BLaER1 treated with 17β-estradiol and CSF1 and Interleukin-3, amounts not matched to agents 10 nM and 100 nM (cell line): ENCODE measurements at regions not wholly inside any gene's neighbourhood (a gene's known extent, or its start where the extent isn't known, plus 50 kb on each side); places are given as distances from the start of the nearest gene placed in this dataset.

Source experiments
- H3K27ac ChIP-seq, 11 experiments: shearing (Covaris generic); formaldehyde crosslinking; 2 replicates each; pipeline ENCODE4 v1.8.1; 2022
- H3K27me3 ChIP-seq, 11 experiments: shearing (Covaris generic); formaldehyde crosslinking; 2 replicates each; pipeline ENCODE4 v1.8.1; 2022
- H3K36me3 ChIP-seq, 11 experiments: shearing (Covaris generic); formaldehyde crosslinking; 2 replicates each; pipeline ENCODE4 v1.8.1; 2022
- H3K4me1 ChIP-seq, 10 experiments: shearing (Covaris generic); formaldehyde crosslinking; 2 replicates each; pipeline ENCODE4 v1.8.1; 2022
- H3K4me2 ChIP-seq, 11 experiments: shearing (Covaris generic); formaldehyde crosslinking; 2 replicates each; pipeline ENCODE4 v1.8.1; 2022
- H3K4me3 ChIP-seq, 10 experiments: shearing (Covaris generic); formaldehyde crosslinking; 2 replicates each; pipeline ENCODE4 v1.8.1; 2022
- H3K9ac ChIP-seq, 11 experiments: shearing (Covaris generic); formaldehyde crosslinking; 2 replicates each; pipeline ENCODE4 v1.8.1; 2022
- H3K9me3 ChIP-seq, 11 experiments: shearing (Covaris generic); formaldehyde crosslinking; replicated peaks in 1 of 11; 2 replicates each; pipeline ENCODE4 v1.8.1; 2022
- H4K20me1 ChIP-seq, 11 experiments: shearing (Covaris generic); formaldehyde crosslinking; 2 replicates each; pipeline ENCODE4 v1.8.1; 2022
- Cebpa-rat ChIP-seq, 11 experiments: shearing (Covaris generic); IDR thresholded peaks; 2 replicates each; pipeline ENCODE4 v1.8.1; 2022

GRCh38 chr4:122203407-122203806 is 51.3 kb downstream of the BLTP1 start:
- H3K36me3 ChIP-seq, result peaks cover 31 to 92% (median 64%) of the 10 kb centered on the region in 11 experiments
- no peaks in the 10 kb centered on the region; a peak in 2 of 22 replicates for H4K20me1 ChIP-seq
- no peak overlapping the region for H3K4me3 ChIP-seq
- H3K4me2 ChIP-seq, result no peak overlapping the region
- no peak overlapping the region for H3K9ac ChIP-seq
- no peaks in the 10 kb centered on the region for H3K27me3 ChIP-seq
- TF ChIP-seq Cebpa-rat (IDR thresholded peaks at IDR 0.05), result no peak
- no peaks in the 10 kb centered on the region for H3K4me1 ChIP-seq
- H3K9me3 ChIP-seq, result no peaks in the 10 kb centered on the region
- no peak overlapping the region for H3K27ac ChIP-seq

- no peak for TF ChIP-seq Cebpa-rat (IDR thresholded peaks at IDR 0.05)
- H3K9ac ChIP-seq, result no peak overlapping the region
- H3K27ac ChIP-seq, result no peak overlapping the region
- H3K4me3 ChIP-seq, result no peak overlapping the region
- H3K4me1 ChIP-seq, result no peaks in the 10 kb centered on the region
- H3K9me3 ChIP-seq, result no peaks in the 10 kb centered on the region
- no peak overlapping the region for H3K4me2 ChIP-seq
- H4K20me1 ChIP-seq, result no peaks in the 10 kb centered on the region; a peak in 1 of 22 replicates
- H3K36me3 ChIP-seq, result peaks cover 33 to 92% (median 66%) of the 10 kb centered on the region in 11 experiments
- H3K27me3 ChIP-seq, result no peaks in the 10 kb centered on the region
Observed at GRCh38 chr4:122205687-122206086, 53.6 kb downstream of the BLTP1 start.

- no peak for TF ChIP-seq Cebpa-rat (IDR thresholded peaks at IDR 0.05)
- H3K9ac ChIP-seq, result no peak overlapping the region
- peaks cover 39 to 90% (median 54%) of the 10 kb centered on the region in 11 experiments; a peak in 21 of 22 replicates for H3K36me3 ChIP-seq
- no peak overlapping the region for H3K27ac ChIP-seq
- no peaks in the 10 kb centered on the region for H3K9me3 ChIP-seq
- H3K27me3 ChIP-seq, result no peaks in the 10 kb centered on the region
- no peaks in the 10 kb centered on the region for H3K4me1 ChIP-seq
- H4K20me1 ChIP-seq, result peaks cover 0 to 13% (median 0%) of the 10 kb centered on the region in 11 experiments; a peak in 2 of 22 replicates
- H3K4me2 ChIP-seq, result no peak overlapping the region
- no peak overlapping the region for H3K4me3 ChIP-seq
Observed at GRCh38 chr4:122212880-122213279, 60.7 kb downstream of the BLTP1 start.

GRCh38 chr4:122218762-122219161 is 66.6 kb downstream of the BLTP1 start:
- H3K36me3 ChIP-seq, result peaks cover 28 to 95% (median 44%) of the 10 kb centered on the region in 11 experiments
- TF ChIP-seq Cebpa-rat (IDR thresholded peaks at IDR 0.05), result no peak
- no peaks in the 10 kb centered on the region for H3K27me3 ChIP-seq
- peaks cover 0 to 13% (median 0%) of the 10 kb centered on the region in 11 experiments; a peak in 2 of 22 replicates for H4K20me1 ChIP-seq
- no peak overlapping the region for H3K4me2 ChIP-seq
- H3K27ac ChIP-seq, result no peak overlapping the region
- no peaks in the 10 kb centered on the region for H3K9me3 ChIP-seq
- no peaks in the 10 kb centered on the region; a peak in 1 of 20 replicates for H3K4me1 ChIP-seq
- H3K9ac ChIP-seq, result no peak overlapping the region
- no peak overlapping the region for H3K4me3 ChIP-seq

- peaks cover 0 to 13% (median 0%) of the 10 kb centered on the region in 11 experiments; a peak in 2 of 22 replicates for H4K20me1 ChIP-seq
- no peaks in the 10 kb centered on the region; a peak in 1 of 20 replicates for H3K4me1 ChIP-seq
- no peak overlapping the region for H3K9ac ChIP-seq
- H3K4me2 ChIP-seq, result no peak overlapping the region
- no peaks in the 10 kb centered on the region for H3K27me3 ChIP-seq
- TF ChIP-seq Cebpa-rat (IDR thresholded peaks at IDR 0.05), result no peak
- no peaks in the 10 kb centered on the region for H3K9me3 ChIP-seq
- no peak overlapping the region for H3K4me3 ChIP-seq
- no peak overlapping the region for H3K27ac ChIP-seq
- peaks cover 28 to 100% (median 48%) of the 10 kb centered on the region in 11 experiments for H3K36me3 ChIP-seq
Observed at GRCh38 chr4:122219356-122219755, 67.2 kb downstream of the BLTP1 start.

- no peak overlapping the region for H3K9ac ChIP-seq
- no peaks in the 10 kb centered on the region for H3K9me3 ChIP-seq
- no peak for TF ChIP-seq Cebpa-rat (IDR thresholded peaks at IDR 0.05)
- no peak overlapping the region for H3K4me2 ChIP-seq
- peaks cover 21 to 99% (median 42%) of the 10 kb centered on the region in 11 experiments for H3K36me3 ChIP-seq
- H4K20me1 ChIP-seq, result peaks cover 0 to 11% (median 0%) of the 10 kb centered on the region in 11 experiments; a peak in 2 of 22 replicates
- no peak overlapping the region for H3K27ac ChIP-seq
- no peak overlapping the region for H3K4me3 ChIP-seq
- no peaks in the 10 kb centered on the region; a peak in 1 of 20 replicates for H3K4me1 ChIP-seq
- no peaks in the 10 kb centered on the region for H3K27me3 ChIP-seq
Observed at GRCh38 chr4:122221322-122221721, 69.2 kb downstream of the BLTP1 start.

GRCh38 chr4:122224348-122224747 is 72.2 kb downstream of the BLTP1 start:
- peaks cover 27 to 97% (median 45%) of the 10 kb centered on the region in 11 experiments for H3K36me3 ChIP-seq
- no peak overlapping the region for H3K4me2 ChIP-seq
- H4K20me1 ChIP-seq, result no peaks in the 10 kb centered on the region
- H3K27ac ChIP-seq, result no peak overlapping the region
- no peaks in the 10 kb centered on the region; a peak in 1 of 20 replicates for H3K4me1 ChIP-seq
- H3K27me3 ChIP-seq, result no peaks in the 10 kb centered on the region
- no peak overlapping the region for H3K9ac ChIP-seq
- TF ChIP-seq Cebpa-rat (IDR thresholded peaks at IDR 0.05), result no peak
- H3K9me3 ChIP-seq, result no peaks in the 10 kb centered on the region
- H3K4me3 ChIP-seq, result no peak overlapping the region

GRCh38 chr4:122227202-122227601 is 75.1 kb downstream of the BLTP1 start:
- TF ChIP-seq Cebpa-rat (IDR thresholded peaks at IDR 0.05), result peak in 3 of 11 experiments; percentile 23 to 51 (median 44); a peak in 2 of 22 replicates
- no peak overlapping the region for H3K9ac ChIP-seq
- H3K4me3 ChIP-seq, result no peak overlapping the region
- no peak overlapping the region for H3K27ac ChIP-seq
- H4K20me1 ChIP-seq, result no peaks in the 10 kb centered on the region; a peak in 1 of 22 replicates
- H3K9me3 ChIP-seq, result no peaks in the 10 kb centered on the region
- no peaks in the 10 kb centered on the region for H3K4me1 ChIP-seq
- H3K4me2 ChIP-seq, result no peak overlapping the region
- H3K27me3 ChIP-seq, result no peaks in the 10 kb centered on the region
- peaks cover 22 to 96% (median 45%) of the 10 kb centered on the region in 11 experiments; a peak in 21 of 22 replicates for H3K36me3 ChIP-seq

GRCh38 chr4:122229857-122230256 is 77.7 kb downstream of the BLTP1 start:
- Histone ChIP-seq H3K9me3 (no peaks in the 10 kb centered on the region), H3K4me3 (no peak overlapping the region), H3K4me2 (no peak overlapping the region), H3K27me3 (no peaks in the 10 kb centered on the region), H3K4me1 (no peaks in the 10 kb centered on the region), H3K27ac (no peak overlapping the region), H3K9ac (no peak overlapping the region), H4K20me1 (no peaks in the 10 kb centered on the region; a peak in 1 of 22 replicates), H3K36me3 (peaks cover 19 to 88% (median 37%) of the 10 kb centered on the region in 11 experiments; a peak in 21 of 22 replicates)
- no peak for TF ChIP-seq Cebpa-rat (IDR thresholded peaks at IDR 0.05)

GRCh38 chr4:122232633-122233032 is 80.5 kb downstream of the BLTP1 start:
- Histone ChIP-seq H3K4me1 (no peaks in the 10 kb centered on the region), H4K20me1 (no peaks in the 10 kb centered on the region; a peak in 1 of 22 replicates), H3K4me2 (no peak overlapping the region), H3K9me3 (no peaks in the 10 kb centered on the region), H3K27me3 (no peaks in the 10 kb centered on the region), H3K36me3 (peaks cover 21 to 91% (median 41%) of the 10 kb centered on the region in 11 experiments; a peak in 21 of 22 replicates), H3K9ac (no peak overlapping the region), H3K27ac (no peak overlapping the region), H3K4me3 (no peak overlapping the region)
- TF ChIP-seq Cebpa-rat (IDR thresholded peaks at IDR 0.05), result no peak
